Activated CD4-positive, CD25-positive, alpha-beta regulatory T cell (primary cell): ENCODE measurements at regions not wholly inside any gene's neighbourhood (a gene's known extent, or its start where the extent isn't known, plus 50 kb on each side); places are given as distances from the start of the nearest gene placed in this dataset.
A peak's percentile ranks its signal among the peaks of the same experiment; 100 is the strongest.

Source experiments
- DNase-seq, 4 experiments: peaks; one replicate each; lab custom pipeline; 2025; lab: John Stamatoyannopoulos, UW

GRCh38 chr4:18075823-18076433 is 54.4 kb upstream of the LCORL start:
- DNase-seq, result peak in 1 of 4 experiments; percentile 2

- DNase-seq, result no peak
Observed at GRCh38 chr4:18071894-18072293, 50.3 kb upstream of the LCORL start.
